C4-2B (cell line): ENCODE measurements at regions not wholly inside any gene's neighbourhood (a gene's known extent, or its start where the extent isn't known, plus 50 kb on each side); places are given as distances from the start of the nearest gene placed in this dataset.

Experiments
- ZFX ChIP-seq: fragments of 450-650 bp; IDR thresholded peaks from 2 replicates; pipeline ENCODE4 v1.6.1; 2017
- TF ChIP-seq, protein P1 (sequence below): fragments of 450-650 bp; conservative IDR thresholded peaks from 2 replicates; pipeline ENCODE4 v1.5.1; 2017; ENCODE audit warnings: mild to moderate bottlenecking

DNA sequence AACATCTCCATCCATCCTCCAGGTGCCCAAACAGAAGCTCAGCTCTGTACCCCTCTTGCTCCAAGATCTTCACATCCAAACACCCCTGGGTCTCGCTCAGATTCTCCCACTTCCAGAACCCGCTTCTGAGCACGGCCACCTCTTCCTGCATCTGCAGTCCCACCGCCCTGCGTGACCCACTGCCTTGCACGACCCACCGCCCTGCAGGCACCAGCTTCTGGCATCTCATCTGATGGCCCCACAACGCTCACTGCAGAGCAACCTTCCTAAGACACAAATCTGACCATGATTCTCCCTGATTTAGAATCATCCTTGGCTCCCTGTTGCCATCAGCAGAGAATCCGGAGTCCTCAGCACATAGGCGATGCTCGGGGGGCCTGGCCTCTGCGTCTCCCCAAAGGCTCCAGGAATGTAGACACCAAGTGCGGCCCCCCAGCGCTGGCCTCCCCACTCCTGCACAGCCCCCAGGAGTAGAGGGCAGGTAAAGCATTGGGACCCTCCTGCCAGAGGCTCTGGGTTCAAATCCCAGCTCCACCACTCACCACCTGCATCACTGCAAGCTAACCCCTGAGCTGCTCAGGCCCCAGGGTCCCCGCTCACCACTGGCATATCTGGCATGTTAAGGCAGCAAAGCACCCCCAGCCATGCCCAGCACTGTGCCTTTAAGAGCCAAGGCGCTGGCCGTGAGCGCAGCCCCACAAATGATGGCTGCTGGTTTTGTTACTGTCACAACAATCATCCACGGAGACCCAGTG lies 459.3 kb downstream of the BRD1 start:
- TF ChIP-seq, protein P1, sequence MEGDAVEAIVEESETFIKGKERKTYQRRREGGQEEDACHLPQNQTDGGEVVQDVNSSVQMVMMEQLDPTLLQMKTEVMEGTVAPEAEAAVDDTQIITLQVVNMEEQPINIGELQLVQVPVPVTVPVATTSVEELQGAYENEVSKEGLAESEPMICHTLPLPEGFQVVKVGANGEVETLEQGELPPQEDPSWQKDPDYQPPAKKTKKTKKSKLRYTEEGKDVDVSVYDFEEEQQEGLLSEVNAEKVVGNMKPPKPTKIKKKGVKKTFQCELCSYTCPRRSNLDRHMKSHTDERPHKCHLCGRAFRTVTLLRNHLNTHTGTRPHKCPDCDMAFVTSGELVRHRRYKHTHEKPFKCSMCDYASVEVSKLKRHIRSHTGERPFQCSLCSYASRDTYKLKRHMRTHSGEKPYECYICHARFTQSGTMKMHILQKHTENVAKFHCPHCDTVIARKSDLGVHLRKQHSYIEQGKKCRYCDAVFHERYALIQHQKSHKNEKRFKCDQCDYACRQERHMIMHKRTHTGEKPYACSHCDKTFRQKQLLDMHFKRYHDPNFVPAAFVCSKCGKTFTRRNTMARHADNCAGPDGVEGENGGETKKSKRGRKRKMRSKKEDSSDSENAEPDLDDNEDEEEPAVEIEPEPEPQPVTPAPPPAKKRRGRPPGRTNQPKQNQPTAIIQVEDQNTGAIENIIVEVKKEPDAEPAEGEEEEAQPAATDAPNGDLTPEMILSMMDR: no peak
- no peak for TF ChIP-seq ZFX
